NCI-H748 (cell line): ENCODE measurements at regions not wholly inside any gene's neighbourhood (a gene's known extent, or its start where the extent isn't known, plus 50 kb on each side); places are given as distances from the start of the nearest gene placed in this dataset.
"Not testable (repeated sequence)": the region's sequence is repeated elsewhere in the genome, so short reads cannot be mapped to it uniquely, and the experiment has no call there.

ENCODE experiments used
- DNase-seq: peaks from one replicate; lab custom pipeline; 2025; ENCODE audit not compliant: unreplicated experiment; lab: John Stamatoyannopoulos, UW

DNA sequence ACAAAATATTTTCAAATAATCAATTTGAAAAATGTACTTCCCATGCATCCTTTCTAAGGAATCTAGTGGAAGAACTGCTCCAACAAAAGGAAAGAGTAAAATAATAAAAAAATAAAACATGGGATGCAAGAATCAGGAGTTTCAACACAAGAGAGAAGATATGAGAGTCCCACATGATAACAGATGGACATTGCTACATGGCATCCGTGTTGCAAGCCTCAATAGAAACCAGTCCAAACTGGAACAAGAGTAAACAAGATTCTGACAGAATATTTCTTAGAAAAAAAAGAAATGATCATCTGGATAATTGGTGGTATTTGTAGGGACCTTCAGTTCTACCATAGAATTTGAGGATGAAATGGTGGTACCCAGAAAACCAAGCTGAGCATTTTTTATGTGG is 186.8 kb downstream of the FRK start:
- no peak for DNase-seq

DNA sequence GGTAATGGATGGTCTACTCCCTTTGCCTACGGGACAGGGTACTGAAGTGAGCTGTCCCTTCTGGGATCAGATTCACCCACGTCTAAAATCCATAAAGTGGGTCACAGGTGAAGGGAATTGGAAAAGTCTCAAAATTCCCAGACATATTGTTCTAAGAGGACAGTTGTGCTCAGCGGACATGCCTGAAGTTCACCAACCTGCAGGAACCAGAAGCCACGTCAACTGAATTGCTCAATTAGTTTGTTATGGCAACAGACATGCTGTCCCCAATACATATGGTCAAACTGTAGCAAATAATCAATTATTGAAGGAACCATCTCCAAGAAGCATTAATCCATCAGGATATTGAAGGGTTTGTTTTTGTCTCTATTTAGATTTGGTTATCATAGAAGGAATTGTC is 190.2 kb downstream of the FRK start:
- DNase-seq: no peak

DNA sequence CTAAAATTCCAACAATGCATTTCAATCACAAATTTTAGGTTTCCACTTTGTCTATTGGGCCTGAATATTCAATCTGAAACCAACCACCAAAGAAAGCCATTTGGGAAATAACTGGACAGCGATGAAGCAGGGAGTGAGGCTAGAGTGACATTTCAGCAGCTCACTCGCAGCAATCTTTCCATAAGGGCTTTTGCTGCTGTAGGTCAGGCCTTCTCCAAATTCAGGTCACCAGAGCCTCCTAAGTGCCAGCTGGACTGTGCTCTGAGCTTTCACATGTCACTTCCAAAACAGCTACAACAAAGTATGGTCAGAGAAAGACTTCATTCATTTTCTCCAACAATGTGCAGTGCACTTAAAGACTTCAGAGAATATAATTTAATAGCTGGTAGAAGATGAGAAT is 194.8 kb downstream of the FRK start:
- no peak for DNase-seq

DNA sequence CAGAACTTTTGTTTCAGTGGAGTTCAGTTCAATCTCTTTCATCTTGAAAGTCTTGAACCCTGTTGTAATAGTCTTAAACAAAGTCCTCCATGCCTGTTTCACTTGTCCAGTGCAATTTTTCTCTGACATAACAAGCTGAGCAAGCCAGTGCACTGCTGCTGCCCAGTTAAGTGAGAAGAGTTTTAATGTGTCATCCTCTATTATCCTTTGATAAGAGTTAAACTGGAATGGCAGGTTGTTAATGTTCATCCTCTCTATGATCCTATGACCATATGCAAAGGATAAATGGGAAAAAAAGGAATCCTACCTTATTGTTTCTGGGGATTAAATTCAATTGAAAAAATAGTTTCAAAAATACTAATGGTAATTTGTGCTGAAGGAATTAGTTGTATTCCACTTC is 197.5 kb downstream of the FRK start:
- DNase-seq: no peak

DNA sequence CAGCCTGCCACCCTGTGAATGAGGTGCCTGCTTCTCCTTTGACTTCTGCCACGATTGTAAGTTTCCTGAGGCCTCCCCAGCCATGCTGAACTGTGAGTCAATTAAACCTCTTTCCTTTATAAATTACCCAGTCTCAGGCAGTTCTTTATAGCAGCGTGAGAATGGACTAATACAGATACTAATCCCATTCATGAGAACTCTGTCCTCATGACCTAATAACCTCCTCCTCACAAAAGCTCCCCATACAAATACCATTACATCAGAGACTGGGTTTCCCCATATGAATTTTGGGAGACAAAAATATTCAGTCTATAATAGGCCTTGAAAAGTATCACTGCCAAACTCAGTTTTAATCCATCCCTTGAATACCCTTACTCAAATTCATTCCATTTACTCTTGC is 199.0 kb downstream of the FRK start:
- DNase-seq: not testable (repeated sequence)

DNA sequence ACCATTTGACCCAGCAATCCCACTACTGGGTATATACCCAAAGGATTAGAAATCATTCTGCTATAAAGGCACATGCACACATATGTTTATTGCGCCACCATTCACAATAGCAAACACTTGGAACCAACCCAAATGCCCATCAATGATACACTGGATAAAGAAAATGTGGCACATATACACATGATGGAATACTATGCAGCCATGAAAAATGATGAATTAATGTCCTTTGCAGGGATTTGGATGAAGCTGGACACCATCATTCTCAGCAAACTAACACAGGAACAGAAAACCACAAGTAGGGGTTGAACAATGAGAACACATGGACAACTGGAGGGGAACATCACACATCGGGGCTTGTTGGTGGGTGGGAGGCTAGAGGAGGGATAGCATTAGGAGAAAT is 201.1 kb downstream of the FRK start:
- DNase-seq: not testable (repeated sequence)

DNA sequence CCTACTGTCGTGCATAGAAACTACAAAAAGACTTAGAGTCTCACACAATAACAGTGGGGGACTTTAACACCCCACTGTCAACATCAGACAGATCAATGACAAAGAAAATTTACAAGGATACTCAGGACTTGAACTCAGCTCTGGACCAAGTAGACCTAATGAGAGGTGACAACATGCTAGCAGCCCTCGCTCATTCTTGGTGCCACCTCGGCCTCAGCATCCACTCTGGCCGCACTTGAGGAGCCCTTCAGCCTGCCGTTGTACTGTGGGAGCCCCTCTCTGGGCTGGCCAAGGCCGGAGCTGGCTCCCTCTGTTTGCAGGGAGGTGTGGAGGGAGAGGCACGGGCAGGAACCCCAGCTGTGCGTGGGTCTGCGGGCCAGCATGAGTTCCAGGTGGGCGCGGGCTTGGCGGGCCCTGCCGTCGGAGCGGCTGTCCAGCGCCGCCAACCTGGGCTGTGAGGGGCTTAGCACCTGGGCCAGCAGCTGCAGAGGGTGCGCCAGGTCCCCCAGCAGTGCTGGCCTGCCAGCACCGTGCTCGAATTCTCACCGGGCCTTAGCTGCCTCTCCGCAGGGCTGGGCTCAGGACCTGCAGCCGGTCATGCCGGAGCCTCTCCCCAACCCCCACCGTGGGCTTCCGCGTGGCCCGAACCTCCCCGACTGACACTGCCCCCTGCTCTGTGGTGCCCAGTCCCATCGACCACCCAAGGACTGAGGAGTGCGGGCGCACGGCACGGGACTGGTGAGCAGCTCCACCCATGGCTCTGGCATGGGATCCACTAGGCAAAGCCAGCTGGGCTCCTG is 205.6 kb downstream of the FRK start:
- no peak for DNase-seq

DNA sequence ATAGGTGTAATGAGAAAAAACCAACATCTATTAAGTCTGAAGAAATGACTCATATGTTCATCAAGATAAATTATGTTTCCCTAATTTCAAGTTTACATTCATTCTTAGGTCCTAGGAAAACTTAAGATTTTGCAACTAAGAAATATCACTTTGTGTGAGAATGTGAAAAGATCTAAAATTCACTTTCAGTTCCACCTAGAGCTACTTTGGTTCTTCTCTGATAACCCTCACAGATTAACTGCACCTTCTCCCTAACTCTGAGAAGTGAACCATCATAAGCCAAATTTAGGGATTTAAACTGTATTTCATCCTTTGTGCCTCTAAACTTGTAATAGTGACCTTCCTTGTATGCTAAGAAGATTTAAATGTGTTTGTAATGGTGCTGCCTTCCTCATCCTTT is 213.0 kb downstream of the FRK start:
- DNase-seq: no peak

DNA sequence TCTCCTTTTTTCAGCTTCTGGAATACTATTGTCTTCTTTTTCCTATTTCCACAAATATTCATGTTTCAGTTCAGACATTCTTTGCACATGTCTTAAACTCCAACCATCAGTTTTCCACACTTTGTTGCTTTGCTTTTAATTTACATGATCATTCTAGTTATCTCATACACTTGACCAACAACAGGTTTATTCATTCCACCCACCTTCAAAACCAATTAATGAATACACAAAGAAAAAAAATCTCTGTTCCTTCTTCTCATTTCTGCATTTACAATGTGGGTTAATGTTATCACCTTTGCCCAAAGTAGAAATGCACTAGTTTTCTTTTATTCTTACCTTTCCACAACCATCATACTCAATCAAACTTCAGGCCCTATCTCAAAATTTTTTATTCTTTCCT is 216.7 kb downstream of the FRK start:
- DNase-seq: no peak

DNA sequence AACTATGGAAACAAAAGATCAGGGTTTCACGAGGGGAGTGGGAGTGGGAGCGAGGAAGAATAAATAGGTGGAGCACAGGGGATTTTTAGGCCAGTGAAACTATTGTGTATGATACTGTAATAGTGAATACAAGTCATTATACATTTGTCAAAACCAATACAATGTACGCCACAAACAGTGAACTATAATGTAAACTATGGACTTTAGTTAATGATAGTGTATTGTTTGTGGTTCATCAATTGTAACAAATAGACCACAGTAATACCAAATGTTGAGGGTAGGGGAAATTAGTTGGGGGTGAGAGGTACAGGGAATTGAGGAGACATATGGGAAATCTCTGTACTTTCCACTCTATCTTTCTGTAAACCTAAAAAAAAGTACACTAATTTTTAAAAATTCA is 218.4 kb downstream of the FRK start:
- no peak for DNase-seq

DNA sequence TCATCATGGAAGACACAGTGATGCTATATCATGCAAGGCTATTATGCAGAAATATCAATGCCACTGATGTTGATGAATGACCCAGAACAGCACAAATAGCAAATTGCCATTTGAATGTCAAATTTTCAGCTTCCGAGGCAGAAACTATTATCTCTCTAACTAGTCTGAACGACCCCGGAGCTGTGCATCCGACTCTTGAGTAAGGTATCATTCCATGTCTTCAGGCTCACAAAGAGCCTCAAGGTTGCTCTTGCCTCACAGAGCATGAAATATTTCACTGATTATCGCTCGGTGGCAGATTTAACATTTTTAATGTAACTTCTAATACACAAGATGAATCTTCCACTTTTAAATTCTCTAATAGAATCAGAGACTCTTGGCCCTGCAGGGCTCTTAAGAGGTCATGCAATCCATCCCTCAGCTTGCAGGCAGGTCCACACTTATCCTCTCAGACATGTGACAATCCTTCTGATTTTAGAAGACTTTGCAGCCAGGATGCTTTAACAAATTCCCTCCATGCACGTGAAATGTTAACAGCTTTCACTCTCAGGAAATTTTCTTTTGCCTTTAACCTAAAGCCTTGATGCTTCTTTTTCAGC is 221.0 kb downstream of the FRK start:
- no peak for DNase-seq

DNA sequence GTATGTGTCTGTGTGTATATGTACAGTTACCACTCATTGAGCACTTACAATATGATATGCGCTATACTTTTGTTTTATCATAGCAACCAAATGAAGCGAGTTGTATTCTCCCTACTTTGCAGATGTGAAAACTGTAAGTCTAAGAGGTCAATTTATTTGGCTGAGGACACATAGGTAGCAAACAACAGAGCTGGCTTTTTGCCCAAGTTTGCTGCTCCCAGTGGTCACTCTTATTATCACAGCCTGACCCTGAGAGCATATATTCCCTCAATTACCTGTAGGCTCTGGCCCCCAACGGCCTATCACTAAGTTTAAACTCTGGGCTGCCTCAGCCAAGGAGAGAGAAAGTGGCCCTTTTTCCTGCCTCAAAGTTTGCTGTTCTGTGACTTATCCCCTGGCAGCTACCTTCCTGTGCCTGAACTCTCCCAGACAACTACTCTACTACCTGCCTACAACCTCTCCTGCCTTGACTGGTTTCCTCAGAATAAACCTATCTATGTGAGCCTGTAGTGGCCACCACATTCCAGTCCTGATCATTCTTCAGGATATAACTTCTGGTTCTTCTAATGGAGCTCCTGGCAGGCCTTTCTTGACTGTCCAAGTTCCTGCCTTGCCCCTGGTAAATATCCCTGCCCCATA is 221.8 kb downstream of the FRK start:
- peak; percentile 58 for DNase-seq

DNA sequence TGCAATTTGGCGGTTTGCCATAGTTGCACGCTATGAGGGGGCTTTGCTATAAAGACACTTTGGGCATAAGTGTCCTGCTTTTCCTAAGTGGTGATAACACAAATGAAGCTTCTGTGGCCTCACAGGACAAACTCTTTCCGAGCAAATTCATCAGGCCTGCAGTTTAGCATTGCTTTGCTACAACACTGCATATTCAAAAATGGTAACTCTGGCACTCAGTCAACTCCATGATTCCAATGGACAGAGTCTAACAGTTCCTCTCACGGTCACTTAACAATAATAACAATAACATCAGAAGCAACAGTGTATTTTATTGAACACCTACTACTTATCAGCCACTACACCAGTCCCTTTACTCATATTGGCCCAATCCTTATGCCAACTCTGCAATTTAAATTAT is 222.5 kb downstream of the FRK start:
- DNase-seq: no peak

DNA sequence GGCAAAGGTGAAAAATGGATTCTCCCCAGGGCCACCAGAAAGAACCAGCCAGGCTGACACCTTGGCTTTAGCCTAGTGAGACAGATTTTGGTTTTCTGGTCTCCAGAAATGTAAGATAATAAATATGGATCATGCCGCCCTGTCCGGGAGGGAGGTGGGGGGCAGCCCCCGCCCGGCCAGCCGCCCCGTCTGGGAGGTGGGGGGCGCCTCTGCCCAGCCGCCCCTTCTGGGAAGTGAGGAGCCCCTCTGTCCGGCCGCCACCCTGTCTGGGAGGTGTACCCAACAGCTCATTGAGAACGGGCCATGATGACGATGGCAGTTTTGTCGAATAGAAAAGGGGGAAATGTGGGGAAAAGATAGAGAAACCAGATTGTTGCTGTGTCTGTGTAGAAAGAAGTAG is 224.3 kb downstream of the FRK start:
- DNase-seq: not testable (repeated sequence)

DNA sequence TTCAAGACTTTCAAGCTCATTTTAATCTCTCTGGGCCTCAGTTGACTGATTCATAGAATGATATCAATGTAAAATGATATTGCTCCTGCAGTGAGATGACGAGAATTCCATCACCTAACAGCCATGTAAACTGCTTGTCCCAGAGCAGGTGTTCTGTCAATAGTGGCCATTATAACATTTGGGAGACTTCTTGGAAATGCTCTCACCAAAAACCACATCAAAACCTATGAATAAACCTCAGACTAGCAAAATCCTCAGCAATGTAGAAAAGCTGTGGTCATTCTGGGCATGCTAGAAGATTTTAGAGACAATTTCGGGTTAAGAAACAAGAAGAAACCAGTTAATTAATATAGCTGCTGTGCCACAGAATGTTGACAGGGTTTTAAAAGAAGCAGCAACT is 225.4 kb downstream of the FRK start:
- no peak for DNase-seq

DNA sequence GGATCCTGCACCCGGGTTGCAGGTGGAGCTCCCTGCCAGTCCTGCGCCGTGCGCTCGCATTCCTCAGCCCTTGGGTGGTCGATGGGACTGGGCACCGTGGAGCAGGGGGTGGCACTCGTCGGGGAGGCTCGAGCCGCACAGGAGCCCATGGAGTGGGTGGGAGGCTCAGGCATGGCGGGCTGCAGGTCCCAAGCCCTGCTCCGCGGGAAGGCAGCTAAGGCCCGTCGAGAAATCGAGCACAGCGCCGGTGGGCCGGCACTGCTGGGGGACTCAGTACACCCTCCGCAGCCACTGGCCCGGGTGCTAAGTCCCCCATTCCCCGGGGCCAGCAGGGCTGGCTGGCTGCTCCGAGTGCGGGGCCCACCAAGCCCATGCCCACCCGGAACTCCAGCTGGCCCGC is 226.1 kb downstream of the FRK start:
- DNase-seq: not testable (repeated sequence)

DNA sequence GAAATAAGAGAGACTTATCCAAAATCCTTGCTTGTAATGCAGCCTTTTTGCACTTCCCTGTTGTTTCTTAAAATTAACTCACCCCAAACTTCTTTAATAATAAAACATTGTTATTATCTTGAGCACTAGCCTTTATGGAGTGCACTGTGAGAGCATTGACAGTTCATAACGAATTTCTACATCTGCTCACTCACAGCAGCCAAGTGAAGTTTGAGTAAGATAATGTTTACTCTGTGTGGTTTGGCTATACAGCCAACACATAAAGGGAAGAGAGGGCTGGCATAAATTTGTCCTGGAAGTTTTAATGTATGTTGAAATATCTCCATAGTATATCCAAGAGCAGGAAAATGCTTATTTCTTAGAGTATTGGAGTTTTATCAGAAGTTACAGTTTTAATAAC is 227.9 kb downstream of the FRK start:
- no peak for DNase-seq

DNA sequence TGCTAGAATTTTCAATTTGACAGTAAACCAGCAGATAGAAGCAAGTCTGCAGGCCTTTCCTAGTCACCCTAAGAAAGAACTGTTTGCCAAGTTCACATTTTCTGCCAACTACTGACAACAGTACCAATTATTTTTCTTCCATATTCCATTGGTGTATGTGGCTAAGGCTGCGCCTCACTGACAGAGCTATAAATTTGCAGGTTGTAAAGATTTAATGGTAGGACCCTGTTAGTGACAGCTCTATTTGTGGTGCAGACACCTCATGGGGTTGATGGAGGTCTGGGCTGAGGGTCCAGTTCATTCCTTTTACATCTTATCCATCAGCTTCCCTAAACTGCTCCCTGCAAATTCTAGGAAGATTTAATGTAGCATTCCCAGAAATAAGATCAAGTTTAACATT is 228.5 kb downstream of the FRK start:
- no peak for DNase-seq

DNA sequence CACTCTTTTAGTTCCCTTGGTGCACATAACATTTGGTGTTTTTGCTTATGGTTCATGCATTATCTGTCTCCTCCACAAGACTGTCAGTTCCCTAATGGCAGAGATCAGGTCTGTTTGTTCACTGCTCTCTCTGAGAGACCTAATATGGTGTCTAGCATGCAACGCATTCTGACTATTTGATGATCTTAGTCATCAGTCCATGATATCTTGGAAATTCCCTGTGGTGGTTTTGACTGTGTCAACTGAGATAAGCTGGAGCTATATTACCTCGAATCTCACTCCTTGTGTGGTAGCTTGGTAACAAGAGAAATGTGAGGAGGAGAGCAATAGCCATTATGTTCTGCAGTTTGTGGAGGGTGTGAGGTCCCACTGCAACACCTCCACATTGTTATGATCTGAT is 229.8 kb downstream of the FRK start:
- no peak for DNase-seq

DNA sequence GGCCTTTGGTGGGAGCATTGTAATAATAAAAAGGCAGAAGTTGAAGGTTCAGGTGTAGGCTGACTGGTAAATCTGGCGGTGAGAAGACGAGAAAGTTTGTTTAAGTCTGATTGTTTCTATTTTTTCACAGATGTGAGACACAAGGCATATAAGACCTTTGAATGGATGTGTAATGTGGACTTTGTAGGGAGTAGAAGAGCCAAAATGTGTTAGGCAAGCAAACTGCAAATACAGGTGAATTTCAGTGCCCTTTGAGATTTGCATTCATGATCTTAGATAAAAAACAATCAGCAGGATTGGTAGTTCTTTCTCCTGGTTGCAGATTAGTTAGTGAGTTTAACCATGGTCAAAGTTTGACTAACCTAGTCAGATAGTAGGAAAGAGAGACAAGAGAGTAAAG is 238.9 kb downstream of the FRK start:
- no peak for DNase-seq

DNA sequence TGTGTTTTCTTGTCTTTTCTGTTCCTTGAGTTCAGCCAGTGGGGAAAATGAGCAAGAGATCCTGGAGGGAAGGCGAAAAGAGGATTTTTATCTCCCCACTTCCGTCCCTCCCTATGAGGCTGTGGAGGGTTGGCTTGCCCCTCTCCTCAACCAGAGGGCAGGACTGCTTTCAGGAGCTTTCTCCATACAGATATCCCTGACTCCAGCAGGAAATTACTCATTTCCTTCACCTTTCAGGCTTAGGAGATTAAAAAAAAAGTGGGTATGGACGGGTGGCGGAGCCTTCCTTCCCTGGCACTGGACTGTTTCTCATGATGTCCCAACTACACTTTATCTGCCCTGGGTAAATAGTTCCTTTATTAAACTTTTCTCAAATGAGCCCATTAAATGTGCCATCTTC is 241.2 kb downstream of the FRK start:
- no peak for DNase-seq

DNA sequence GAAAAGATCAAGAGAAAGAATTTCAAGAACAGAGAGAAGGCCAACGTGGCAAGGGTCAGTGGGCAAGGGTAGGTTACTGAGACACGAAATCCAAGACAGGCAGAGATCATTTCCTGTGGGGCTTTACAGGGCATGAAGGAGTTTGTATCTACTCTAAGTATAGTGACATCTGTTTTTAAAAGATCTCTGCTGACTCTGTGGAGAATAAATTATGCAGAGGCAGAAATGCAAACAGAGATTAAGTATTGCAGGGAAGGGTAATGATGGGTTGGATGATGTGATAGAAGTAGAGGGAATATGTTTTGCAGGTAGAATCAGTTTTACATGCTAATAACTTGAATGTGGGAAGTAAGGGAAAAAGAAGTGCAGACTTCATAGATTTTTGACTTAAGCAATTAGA is 243.5 kb downstream of the FRK start:
- DNase-seq: peak; percentile 58

DNA sequence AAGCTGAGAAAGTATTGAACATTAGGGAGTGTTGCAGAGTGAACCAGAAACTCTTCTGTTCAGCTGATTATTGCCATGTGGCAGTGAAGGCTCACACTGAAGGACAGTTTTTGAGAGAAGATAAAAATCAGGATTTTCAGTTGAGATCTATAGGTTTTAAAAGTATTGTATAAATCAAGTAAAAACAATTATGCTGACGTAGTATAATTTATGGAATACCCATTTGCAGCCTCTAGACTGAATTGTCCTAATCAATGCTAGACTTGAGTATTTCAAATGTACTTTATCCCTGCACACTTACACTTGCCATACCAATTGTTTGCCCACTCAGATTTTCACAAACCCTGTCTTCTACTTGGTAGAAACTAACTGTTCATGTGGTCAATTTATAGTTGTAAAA is 245.8 kb downstream of the FRK start:
- no peak for DNase-seq
